ENCODE measurements at regions not wholly inside any gene's neighbourhood (a gene's known extent, or its start where the extent isn't known, plus 50 kb on each side); places are given as distances from the start of the nearest gene placed in this dataset.
"Not testable (repeated sequence)": the region's sequence is repeated elsewhere in the genome, so short reads cannot be mapped to it uniquely, and the experiment has no call there.

- DNase-seq (ENCODE audit: low read depth): no peak
Observed at GRCh38 chr3:177249203-177249602, 51.9 kb upstream of the TBL1XR1 start.

DNA sequence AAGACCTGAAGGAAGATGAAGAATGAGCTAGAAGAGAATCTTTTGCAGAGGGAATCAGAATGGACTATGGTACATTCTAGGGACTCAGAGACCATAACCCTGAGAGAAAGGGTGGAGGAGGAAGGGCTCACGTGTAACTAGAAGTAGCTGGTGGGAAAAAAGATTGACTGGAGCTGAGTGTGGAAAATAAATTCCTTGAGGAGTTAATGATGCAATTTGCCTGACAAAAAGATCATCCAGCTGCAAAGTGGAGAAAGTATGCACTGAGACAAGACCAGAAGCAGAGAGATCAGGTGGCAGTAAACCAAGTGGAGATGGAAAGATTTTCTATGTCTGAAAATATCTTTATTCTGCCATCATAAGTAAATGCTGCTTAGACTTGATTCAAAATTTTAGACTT lies 52.9 kb upstream of the TBL1XR1 start:
- no peak for DNase-seq (ENCODE audit: low read depth)

- DNase-seq (ENCODE audit: low read depth): no peak
Observed at GRCh38 chr3:177251755-177252154, 54.5 kb upstream of the TBL1XR1 start.

DNA sequence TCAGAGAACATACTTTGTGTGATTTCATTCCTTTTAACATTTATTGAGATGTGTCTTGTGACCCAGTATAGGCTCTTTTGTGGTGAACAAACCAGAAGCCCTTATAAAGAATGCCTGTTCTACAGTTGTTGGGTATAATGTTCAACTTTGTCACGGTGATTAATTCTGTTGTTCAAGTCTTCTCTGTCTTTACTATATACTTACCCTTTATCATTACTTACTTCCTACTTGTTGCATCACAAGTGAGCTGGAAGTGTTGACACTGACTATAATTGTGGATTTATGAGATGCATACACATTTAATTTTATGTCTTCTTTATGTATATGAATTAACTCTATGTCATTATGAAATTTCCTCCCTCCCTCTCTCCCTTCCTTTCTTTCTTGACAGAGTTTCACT lies 59.7 kb upstream of the TBL1XR1 start:
- DNase-seq (ENCODE audit: low read depth): no peak

- DNase-seq (ENCODE audit: low read depth): no peak
Observed at GRCh38 chr3:177257625-177258024, 60.3 kb upstream of the TBL1XR1 start.

DNA sequence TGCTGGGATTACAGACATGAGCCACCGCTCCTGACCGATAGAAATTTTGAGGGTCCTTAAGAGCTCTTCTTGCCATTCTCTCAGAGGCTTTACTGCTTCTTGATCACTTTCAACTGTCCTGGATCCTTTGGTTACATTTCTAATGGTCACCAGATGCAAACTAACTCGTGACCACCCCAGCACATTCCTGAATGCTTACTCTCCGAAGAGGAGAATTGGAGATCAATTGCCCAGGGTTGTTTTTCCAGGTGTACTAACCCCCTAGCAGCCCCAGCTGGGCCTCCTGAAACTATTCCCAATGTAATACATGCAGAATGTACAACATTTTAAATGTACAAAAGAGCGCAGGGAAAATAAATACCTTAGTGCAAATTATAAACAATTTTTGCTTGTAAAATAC lies 65.1 kb upstream of the TBL1XR1 start:
- DNase-seq (ENCODE audit: low read depth): no peak

GRCh38 chr3:177263615-177264368 lies 66.5 kb upstream of the TBL1XR1 start:
- DNase-seq (ENCODE audit: low read depth): no peak

GRCh38 chr3:177271811-177272501 lies 74.7 kb upstream of the TBL1XR1 start:
- DNase-seq (ENCODE audit: low read depth): not testable (repeated sequence)

GRCh38 chr3:177278016-177278415 lies 80.7 kb upstream of the TBL1XR1 start:
- no peak for DNase-seq (ENCODE audit: low read depth)

- no peak for DNase-seq (ENCODE audit: low read depth)
Observed at GRCh38 chr3:177279118-177279815, 82.0 kb upstream of the TBL1XR1 start.

- no peak for DNase-seq (ENCODE audit: low read depth)
Observed at GRCh38 chr3:177281292-177282118, 84.2 kb upstream of the TBL1XR1 start.

DNA sequence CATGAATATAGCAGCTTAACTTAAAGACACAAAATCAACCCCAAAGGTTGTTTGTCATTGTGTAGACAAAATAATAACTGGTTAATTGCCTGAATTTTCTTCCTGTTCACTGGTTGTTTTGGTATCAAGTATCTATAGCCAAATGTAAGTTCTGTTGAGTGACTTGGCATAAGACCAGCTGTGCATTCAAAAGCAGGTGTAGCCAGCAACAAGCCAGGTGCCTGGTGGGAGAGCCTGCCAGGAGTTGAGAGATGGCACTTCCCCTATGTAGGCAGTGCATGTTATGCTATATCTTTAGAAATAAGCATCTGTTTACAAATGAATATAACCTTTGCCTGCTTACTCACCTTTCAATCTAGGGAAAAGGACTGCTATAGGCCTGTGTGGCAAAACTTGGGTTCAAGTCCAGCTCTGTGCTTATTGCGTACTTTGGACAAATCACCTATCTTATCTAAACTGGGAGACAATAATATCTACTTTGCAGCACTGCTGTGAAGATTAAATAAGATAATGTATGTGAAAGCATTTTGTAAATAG lies 84.9 kb upstream of the TBL1XR1 start:
- no peak for DNase-seq (ENCODE audit: low read depth)

DNA sequence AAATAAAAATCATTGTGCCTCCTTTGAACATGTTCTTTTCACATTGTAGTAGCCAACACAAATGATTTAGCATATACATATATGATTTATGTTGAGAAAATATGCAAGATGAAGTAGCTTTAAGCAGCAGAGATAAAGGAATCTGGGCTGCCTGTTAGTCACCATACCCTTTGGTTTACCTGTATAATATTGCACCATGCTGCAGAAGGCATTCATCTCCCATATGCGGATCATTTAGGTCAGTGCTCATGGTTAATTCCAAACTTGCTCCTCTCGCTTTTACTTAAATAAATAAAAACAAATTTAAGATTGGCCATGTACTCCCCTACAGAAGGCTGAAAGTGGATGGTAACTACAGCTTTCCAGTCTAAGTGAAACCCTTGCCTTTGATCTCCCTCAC lies 86.7 kb upstream of the TBL1XR1 start:
- DNase-seq (ENCODE audit: low read depth): no peak

GRCh38 chr3:177284383-177284881 lies 87.2 kb upstream of the TBL1XR1 start:
- DNase-seq (ENCODE audit: low read depth): no peak

DNA sequence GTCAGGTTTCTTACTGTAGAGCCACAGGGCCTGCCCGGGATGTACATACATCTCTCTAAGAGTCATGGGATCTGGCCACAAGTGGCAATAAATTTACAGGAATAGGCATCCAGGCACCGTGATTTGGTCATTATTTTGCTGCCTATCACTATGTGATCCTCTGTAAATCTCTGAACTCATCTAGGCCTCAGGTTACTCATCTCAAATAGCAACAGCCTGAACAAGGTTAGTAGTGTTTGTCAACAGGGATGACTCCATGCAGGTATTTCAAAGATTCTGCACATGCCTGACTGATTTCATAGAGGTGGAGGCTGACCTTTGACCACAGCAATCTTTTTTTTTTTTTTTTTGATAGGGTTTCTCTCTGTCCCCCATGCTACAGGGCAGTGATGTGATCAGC lies 88.8 kb upstream of the TBL1XR1 start:
- no peak for DNase-seq (ENCODE audit: low read depth)

GRCh38 chr3:177287231-177287630 lies 89.9 kb upstream of the TBL1XR1 start:
- DNase-seq (ENCODE audit: low read depth): no peak

DNA sequence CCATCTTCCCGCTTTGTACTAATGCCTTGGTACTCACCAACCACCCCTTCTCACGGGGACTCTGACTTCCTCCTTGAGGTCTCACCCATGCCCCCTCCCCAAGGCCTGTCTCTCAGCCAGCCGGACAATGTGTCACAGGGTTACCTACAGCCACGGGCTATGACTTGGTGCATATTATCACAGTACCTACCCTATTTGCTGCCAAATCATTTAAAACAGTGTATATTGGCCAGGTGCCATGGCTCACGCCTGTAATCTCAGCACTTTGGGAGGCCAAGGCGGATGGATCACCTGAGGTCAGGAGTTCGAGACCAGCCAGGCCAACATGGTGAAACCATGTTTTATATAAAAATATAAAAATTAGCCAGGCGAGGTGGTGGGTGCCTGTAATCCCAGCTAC lies 93.4 kb upstream of the TBL1XR1 start:
- no peak for DNase-seq (ENCODE audit: low read depth)

DNA sequence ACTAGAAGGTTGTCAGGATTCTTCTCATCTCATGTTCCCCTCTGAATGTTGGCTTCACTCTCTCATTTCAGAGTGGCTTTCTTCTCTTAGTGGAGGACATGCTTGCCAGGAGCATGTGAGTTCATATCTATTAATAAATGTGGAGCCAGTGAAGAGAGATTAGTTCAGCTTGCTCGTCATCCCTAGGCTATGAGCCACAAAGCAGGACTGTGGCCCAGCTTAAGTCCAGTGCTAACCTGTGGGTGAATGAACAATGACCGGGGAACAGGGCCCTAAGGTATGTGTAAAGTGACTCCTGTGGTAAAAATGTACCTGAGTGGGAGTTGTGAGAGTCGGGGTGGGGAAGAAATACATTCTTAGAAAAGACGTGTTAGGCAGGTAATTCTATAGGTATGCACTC lies 96.9 kb upstream of the TBL1XR1 start:
- DNase-seq (ENCODE audit: low read depth): no peak

- no peak for DNase-seq (ENCODE audit: low read depth)
Observed at GRCh38 chr3:177295116-177295515, 97.8 kb upstream of the TBL1XR1 start.

DNA sequence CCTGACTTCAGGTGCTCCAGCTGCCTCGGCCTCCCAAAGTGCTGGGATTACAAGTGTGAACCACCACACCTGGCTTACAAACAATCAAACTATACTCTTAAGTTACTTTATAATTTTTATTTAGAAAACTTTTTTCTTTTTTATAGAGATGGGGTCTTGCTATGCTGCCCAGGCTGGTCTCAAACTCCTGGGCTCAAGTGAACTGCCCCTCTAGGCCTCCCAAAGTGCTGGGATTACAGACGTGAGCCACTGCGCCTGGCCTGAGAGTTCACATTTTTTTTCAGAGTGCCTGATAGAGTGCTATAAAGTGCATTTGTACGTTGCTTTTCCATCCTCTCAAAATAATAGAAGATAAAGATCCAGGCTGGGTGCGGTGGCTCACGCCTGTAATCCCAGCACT lies 102.0 kb upstream of the TBL1XR1 start:
- no peak for DNase-seq (ENCODE audit: low read depth)

- DNase-seq (ENCODE audit: low read depth): peak; percentile 40
Observed at GRCh38 chr3:177300039-177300833, 103.0 kb upstream of the TBL1XR1 start.
